Stimulated activated effector memory CD8-positive, alpha-beta T cell treated with anti-CD3 and anti-CD28 coated beads, Interleukin-12 subunit alpha, Interleukin-12 subunit beta, amount 100 ng/mL, for 72 hours (primary cell): ENCODE measurements at regions not wholly inside any gene's neighbourhood (a gene's known extent, or its start where the extent isn't known, plus 50 kb on each side); places are given as distances from the start of the nearest gene placed in this dataset.
"Not testable (repeated sequence)": the region's sequence is repeated elsewhere in the genome, so short reads cannot be mapped to it uniquely, and the experiment has no call there.

ENCODE experiments used
- ATAC-seq: fragments of 150-1000 bp; cut with Tn5 transposase; 2 replicates; pipeline ENCODE4 v1.10.0; 2021
- DNase-seq, 2 donors: peaks; one replicate each; pipeline ENCODE4 v3.0.0; 2021 to 2022; ENCODE audit warnings: low spot score in 2 of 2
- H3K27ac Mint-ChIP-seq: one replicate; pipeline ENCODE4 v1.8.0; 2022; ENCODE audit warnings: mild to moderate bottlenecking, mixed read lengths
- H3K36me3 Mint-ChIP-seq: one replicate; pipeline ENCODE4 v1.8.0; 2022; ENCODE audit warnings: mild to moderate bottlenecking, mixed read lengths
- H3K4me1 Mint-ChIP-seq: one replicate; pipeline ENCODE4 v1.8.0; 2022; ENCODE audit warnings: mixed read lengths
- H3K4me3 Mint-ChIP-seq: one replicate; pipeline ENCODE4 v1.8.0; 2022; ENCODE audit warnings: mild to moderate bottlenecking, mixed read lengths
- H3K9me3 Mint-ChIP-seq: one replicate; pipeline ENCODE4 v1.8.0; 2022; ENCODE audit warnings: mixed read lengths

- DNase-seq (no peak), ATAC-seq (no peak)
- no peak overlapping the region for H3K4me3 Mint-ChIP-seq
- no peak overlapping the region for H3K27ac Mint-ChIP-seq
- H3K36me3 Mint-ChIP-seq = no peaks in the 10 kb centered on the region
- no peaks in the 10 kb centered on the region for H3K4me1 Mint-ChIP-seq
- no peaks in the 10 kb centered on the region for H3K9me3 Mint-ChIP-seq
These were observed 179.9 kb upstream of the TMEM106B start for GRCh38 chr7:12031186-12031585.

- DNase-seq (no peak), ATAC-seq (no peak)
- no peak overlapping the region for H3K4me3 Mint-ChIP-seq
- H3K9me3 Mint-ChIP-seq = no peaks in the 10 kb centered on the region
- H3K36me3 Mint-ChIP-seq = no peaks in the 10 kb centered on the region
- H3K4me1 Mint-ChIP-seq = no peaks in the 10 kb centered on the region
- no peak overlapping the region for H3K27ac Mint-ChIP-seq
These were observed 179.5 kb upstream of the TMEM106B start for GRCh38 chr7:12031638-12032037.

GRCh38 chr7:12032146-12032545 lies 178.9 kb upstream of the TMEM106B start:
- Mint-ChIP-seq H3K4me1 (no peaks in the 10 kb centered on the region), H3K36me3 (no peaks in the 10 kb centered on the region), H3K27ac (no peak overlapping the region), H3K4me3 (no peak overlapping the region), H3K9me3 (no peaks in the 10 kb centered on the region)
- ATAC-seq = no peak
- DNase-seq = no peak

GRCh38 chr7:12043457-12043856 lies 167.6 kb upstream of the TMEM106B start:
- H3K27ac Mint-ChIP-seq, H3K4me1 Mint-ChIP-seq, ATAC-seq: not testable (repeated sequence)

GRCh38 chr7:12052211-12052610 lies 158.9 kb upstream of the TMEM106B start:
- no peaks in the 10 kb centered on the region for H3K36me3 Mint-ChIP-seq
- H3K9me3 Mint-ChIP-seq = peaks cover 4% of the 10 kb centered on the region
- H3K27ac Mint-ChIP-seq = no peak overlapping the region

More at GRCh38 chr7:12043457-12043856, 167.6 kb upstream of the TMEM106B start:
- H3K4me3 Mint-ChIP-seq, H3K36me3 Mint-ChIP-seq, H3K9me3 Mint-ChIP-seq, DNase-seq: not testable (repeated sequence)

GRCh38 chr7:12053561-12053960 lies 157.5 kb upstream of the TMEM106B start:
- Mint-ChIP-seq H3K4me1 (no peaks in the 10 kb centered on the region), H3K27ac (no peak overlapping the region), H3K36me3 (no peaks in the 10 kb centered on the region), H3K9me3 (peaks cover 11% of the 10 kb centered on the region), H3K4me3 (no peak overlapping the region)
- no peak for DNase-seq
- ATAC-seq = no peak

More at GRCh38 chr7:12052211-12052610, 158.9 kb upstream of the TMEM106B start:
- no peak for DNase-seq
- no peak for ATAC-seq
- Mint-ChIP-seq H3K4me3 (no peak overlapping the region), H3K4me1 (no peaks in the 10 kb centered on the region)

- no peaks in the 10 kb centered on the region for H3K36me3 Mint-ChIP-seq
- H3K4me3 Mint-ChIP-seq = no peak overlapping the region
- no peak overlapping the region for H3K27ac Mint-ChIP-seq
- no peak for ATAC-seq
- H3K4me1 Mint-ChIP-seq = no peaks in the 10 kb centered on the region
- DNase-seq = no peak
- peaks cover 11% of the 10 kb centered on the region for H3K9me3 Mint-ChIP-seq
These were observed 156.3 kb upstream of the TMEM106B start for GRCh38 chr7:12054830-12055229.

- H3K4me1 Mint-ChIP-seq = no peaks in the 10 kb centered on the region
- H3K36me3 Mint-ChIP-seq = no peaks in the 10 kb centered on the region
- no peak for DNase-seq
- H3K27ac Mint-ChIP-seq = no peak overlapping the region
- ATAC-seq = no peak
- no peak overlapping the region for H3K4me3 Mint-ChIP-seq
- H3K9me3 Mint-ChIP-seq = peaks cover 11% of the 10 kb centered on the region
These were observed 154.7 kb upstream of the TMEM106B start for GRCh38 chr7:12056381-12056780.

GRCh38 chr7:12056977-12057376 lies 154.1 kb upstream of the TMEM106B start:
- Mint-ChIP-seq H3K9me3 (peaks cover 11% of the 10 kb centered on the region), H3K4me1 (no peaks in the 10 kb centered on the region), H3K4me3 (no peak overlapping the region), H3K36me3 (no peaks in the 10 kb centered on the region), H3K27ac (no peak overlapping the region)
- DNase-seq (no peak), ATAC-seq (no peak)

GRCh38 chr7:12062062-12062461 lies 149.0 kb upstream of the TMEM106B start:
- H3K27ac Mint-ChIP-seq = no peak overlapping the region
- no peak for DNase-seq
- H3K4me3 Mint-ChIP-seq = no peak overlapping the region
- ATAC-seq = no peak
- peaks cover 14% of the 10 kb centered on the region for H3K4me1 Mint-ChIP-seq
- no peaks in the 10 kb centered on the region for H3K36me3 Mint-ChIP-seq
- peaks cover 8% of the 10 kb centered on the region for H3K9me3 Mint-ChIP-seq

GRCh38 chr7:12064586-12065127 lies 146.4 kb upstream of the TMEM106B start:
- no peak overlapping the region for H3K27ac Mint-ChIP-seq
- no peaks in the 10 kb centered on the region for H3K36me3 Mint-ChIP-seq
- no peak overlapping the region for H3K4me3 Mint-ChIP-seq
- no peak for DNase-seq
- peaks cover 14% of the 10 kb centered on the region for H3K4me1 Mint-ChIP-seq
- no peak for ATAC-seq
- no peaks in the 10 kb centered on the region for H3K9me3 Mint-ChIP-seq

GRCh38 chr7:12066004-12066403 lies 145.1 kb upstream of the TMEM106B start:
- H3K4me3 Mint-ChIP-seq = no peak overlapping the region
- peak overlapping the region; percentile 83 for H3K27ac Mint-ChIP-seq
- no peaks in the 10 kb centered on the region for H3K9me3 Mint-ChIP-seq
- H3K36me3 Mint-ChIP-seq = no peaks in the 10 kb centered on the region
- peaks cover 14% of the 10 kb centered on the region for H3K4me1 Mint-ChIP-seq
- ATAC-seq (peak; percentile 84), DNase-seq (no peak)

GRCh38 chr7:12066521-12066920 lies 144.6 kb upstream of the TMEM106B start:
- DNase-seq (no peak), ATAC-seq (peak; percentile 93)
- H3K4me1 Mint-ChIP-seq = peaks cover 14% of the 10 kb centered on the region
- no peaks in the 10 kb centered on the region for H3K9me3 Mint-ChIP-seq
- H3K4me3 Mint-ChIP-seq = no peak overlapping the region
- H3K36me3 Mint-ChIP-seq = no peaks in the 10 kb centered on the region
- peak overlapping the region; percentile 83 for H3K27ac Mint-ChIP-seq

GRCh38 chr7:12067156-12067831 lies 143.8 kb upstream of the TMEM106B start:
- DNase-seq = peak; percentile 8 to 67
- H3K27ac Mint-ChIP-seq = peak overlapping the region; percentile 83
- H3K9me3 Mint-ChIP-seq = no peaks in the 10 kb centered on the region
- peaks cover 14% of the 10 kb centered on the region for H3K4me1 Mint-ChIP-seq
- H3K36me3 Mint-ChIP-seq = no peaks in the 10 kb centered on the region
- no peak overlapping the region for H3K4me3 Mint-ChIP-seq
- ATAC-seq = peak; percentile 42

GRCh38 chr7:12069757-12070156 lies 141.3 kb upstream of the TMEM106B start:
- no peaks in the 10 kb centered on the region for H3K36me3 Mint-ChIP-seq
- DNase-seq (no peak), ATAC-seq (no peak)
- H3K9me3 Mint-ChIP-seq = peaks cover 1% of the 10 kb centered on the region
- no peak overlapping the region for H3K27ac Mint-ChIP-seq
- H3K4me3 Mint-ChIP-seq = no peak overlapping the region
- H3K4me1 Mint-ChIP-seq = peaks cover 14% of the 10 kb centered on the region

- Mint-ChIP-seq H3K27ac (no peak overlapping the region), H3K36me3 (no peaks in the 10 kb centered on the region)
- ATAC-seq = peak; percentile 86
These were observed 136.2 kb upstream of the TMEM106B start for GRCh38 chr7:12074889-12075288.

More at GRCh38 chr7:12074889-12075288, 136.2 kb upstream of the TMEM106B start:
- no peak overlapping the region for H3K4me3 Mint-ChIP-seq
- no peaks in the 10 kb centered on the region for H3K4me1 Mint-ChIP-seq
- DNase-seq = no peak
- H3K9me3 Mint-ChIP-seq = peaks cover 11% of the 10 kb centered on the region
